ENCODE measurements at regions not wholly inside any gene's neighbourhood (a gene's known extent, or its start where the extent isn't known, plus 50 kb on each side); places are given as distances from the start of the nearest gene placed in this dataset.

- no peak for DNase-seq
Measured at GRCh38 chrX:149151805-149152757, 353.0 kb downstream of the IDS start.

GRCh38 chrX:149145845-149146285 lies 359.2 kb downstream of the IDS start:
- no peak for DNase-seq

GRCh38 chrX:149131774-149132173 lies 373.3 kb downstream of the IDS start:
- no peak for DNase-seq

GRCh38 chrX:149129767-149130166 lies 375.3 kb downstream of the IDS start:
- no peak for DNase-seq

GRCh38 chrX:149124526-149125108 lies 380.5 kb downstream of the IDS start:
- DNase-seq: no peak

GRCh38 chrX:149121206-149121920 lies 383.7 kb downstream of the IDS start:
- DNase-seq: no peak

- no peak for DNase-seq
Measured at GRCh38 chrX:149120459-149120858, 384.6 kb downstream of the IDS start.

GRCh38 chrX:149114874-149115273 lies 390.2 kb downstream of the IDS start:
- DNase-seq: no peak

- DNase-seq: no peak
Measured at GRCh38 chrX:149114001-149114400, 391.1 kb downstream of the IDS start.

GRCh38 chrX:149097786-149098185 lies 407.3 kb downstream of the IDS start:
- no peak for DNase-seq

- DNase-seq: no peak
Measured at GRCh38 chrX:149092179-149092578, 412.9 kb downstream of the IDS start.

GRCh38 chrX:149079805-149080406 lies 425.2 kb downstream of the IDS start:
- DNase-seq: no peak

GRCh38 chrX:149074398-149074797 lies 430.7 kb downstream of the IDS start:
- DNase-seq: no peak

- no peak for DNase-seq
Measured at GRCh38 chrX:149073479-149073878, 431.6 kb downstream of the IDS start.

- no peak for DNase-seq
Measured at GRCh38 chrX:149069899-149070298, 435.2 kb downstream of the IDS start.

- DNase-seq: no peak
Measured at GRCh38 chrX:149060921-149061320, 444.2 kb downstream of the IDS start.

Measured in NCI-H2029 treated with DMSO at 0.1 percent for 48 hours (cell line).